ENCODE measurements at regions not wholly inside any gene's neighbourhood (a gene's known extent, or its start where the extent isn't known, plus 50 kb on each side); places are given as distances from the start of the nearest gene placed in this dataset.
"Not testable (repeated sequence)": the region's sequence is repeated elsewhere in the genome, so short reads cannot be mapped to it uniquely, and the experiment has no call there.

GRCh38 chr1:29597861-29598260 lies 361.5 kb downstream of the PTPRU start:
- no peak for DNase-seq

- DNase-seq: no peak
Measured at GRCh38 chr1:29593601-29594382, 357.5 kb downstream of the PTPRU start.

GRCh38 chr1:29592731-29593130 lies 356.4 kb downstream of the PTPRU start:
- no peak for DNase-seq

- no peak for DNase-seq
Measured at GRCh38 chr1:29592261-29592615, 355.9 kb downstream of the PTPRU start.

- DNase-seq: no peak
Measured at GRCh38 chr1:29591601-29592260, 355.4 kb downstream of the PTPRU start.

- no peak for DNase-seq
Measured at GRCh38 chr1:29590583-29591565, 354.6 kb downstream of the PTPRU start.

GRCh38 chr1:29589716-29590115 lies 353.4 kb downstream of the PTPRU start:
- DNase-seq: not testable (repeated sequence)

- no peak for DNase-seq
Measured at GRCh38 chr1:29586991-29587745, 350.8 kb downstream of the PTPRU start.

GRCh38 chr1:29586215-29586614 lies 349.9 kb downstream of the PTPRU start:
- no peak for DNase-seq

- no peak for DNase-seq
Measured at GRCh38 chr1:29585656-29586055, 349.3 kb downstream of the PTPRU start.

- DNase-seq: no peak
Measured at GRCh38 chr1:29585201-29585600, 348.9 kb downstream of the PTPRU start.

- no peak for DNase-seq
Measured at GRCh38 chr1:29584776-29585175, 348.5 kb downstream of the PTPRU start.

- DNase-seq: no peak
Measured at GRCh38 chr1:29584362-29584761, 348.0 kb downstream of the PTPRU start.

- DNase-seq: no peak
Measured at GRCh38 chr1:29583727-29584126, 347.4 kb downstream of the PTPRU start.

- DNase-seq: no peak
Measured at GRCh38 chr1:29581256-29581655, 344.9 kb downstream of the PTPRU start.

GRCh38 chr1:29579821-29580425 lies 343.6 kb downstream of the PTPRU start:
- no peak for DNase-seq

- DNase-seq: no peak
Measured at GRCh38 chr1:29577512-29577911, 341.2 kb downstream of the PTPRU start.

- no peak for DNase-seq
Measured at GRCh38 chr1:29576510-29576909, 340.2 kb downstream of the PTPRU start.

GRCh38 chr1:29575826-29576225 lies 339.5 kb downstream of the PTPRU start:
- DNase-seq: no peak

- no peak for DNase-seq
Measured at GRCh38 chr1:29575277-29575676, 339.0 kb downstream of the PTPRU start.

- DNase-seq: no peak
Measured at GRCh38 chr1:29574871-29575270, 338.5 kb downstream of the PTPRU start.

Measured in right lung (tissue), 2 donors.